NCI-H345 treated with DMSO at 0.1 percent for 48 hours (cell line): ENCODE measurements at regions not wholly inside any gene's neighbourhood (a gene's known extent, or its start where the extent isn't known, plus 50 kb on each side); places are given as distances from the start of the nearest gene placed in this dataset.

Experiments used
- DNase-seq: peaks from one replicate; lab custom pipeline; 2025; ENCODE audit not compliant: unreplicated experiment; lab: John Stamatoyannopoulos, UW

- DNase-seq = no peak
Measured at GRCh38 chr6:40946738-40947301, 92.2 kb downstream of the UNC5CL start.

DNA sequence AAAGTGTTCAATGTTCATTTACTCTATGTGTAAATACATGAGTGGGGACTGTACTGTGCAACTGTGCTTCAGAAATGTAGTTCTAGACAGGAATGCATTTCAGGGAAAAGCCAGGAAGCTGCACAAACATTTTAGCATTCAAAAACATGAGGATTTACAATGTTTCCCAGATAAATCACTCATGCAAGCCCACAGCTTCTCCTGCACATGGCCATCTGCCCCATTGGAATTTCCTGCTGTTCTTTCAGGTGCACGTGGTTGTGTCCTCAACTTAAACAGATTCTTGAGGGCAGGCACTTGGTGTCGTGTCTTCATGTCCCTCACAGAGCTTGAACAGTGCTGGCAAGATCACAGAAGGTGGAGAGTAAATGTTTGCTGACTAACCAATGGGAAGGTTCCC is 101.5 kb downstream of the UNC5CL start:
- no peak for DNase-seq

DNA sequence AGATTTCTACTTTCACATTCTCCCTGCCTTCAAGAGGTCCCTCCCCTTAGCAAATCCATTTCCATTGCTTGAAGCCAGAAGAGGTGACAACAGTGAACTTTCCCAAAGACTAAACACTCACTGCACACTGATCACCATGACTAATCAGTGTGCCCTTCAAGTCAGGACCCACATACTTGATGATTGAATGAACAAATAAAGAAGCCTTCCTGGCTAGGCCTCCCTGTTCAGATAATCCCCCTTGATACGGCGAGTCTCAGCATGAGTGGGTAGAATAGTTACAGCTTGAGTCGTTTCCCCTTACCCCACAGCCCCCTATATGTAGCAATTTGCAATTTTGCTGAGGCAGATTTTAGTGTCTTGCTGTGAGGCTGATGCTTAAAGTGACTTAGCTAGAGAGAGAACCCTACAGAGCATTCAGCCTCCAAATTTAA is 102.2 kb downstream of the UNC5CL start:
- DNase-seq = no peak

- DNase-seq = no peak
Measured at GRCh38 chr6:40933864-40934263, 105.2 kb downstream of the UNC5CL start.

DNA sequence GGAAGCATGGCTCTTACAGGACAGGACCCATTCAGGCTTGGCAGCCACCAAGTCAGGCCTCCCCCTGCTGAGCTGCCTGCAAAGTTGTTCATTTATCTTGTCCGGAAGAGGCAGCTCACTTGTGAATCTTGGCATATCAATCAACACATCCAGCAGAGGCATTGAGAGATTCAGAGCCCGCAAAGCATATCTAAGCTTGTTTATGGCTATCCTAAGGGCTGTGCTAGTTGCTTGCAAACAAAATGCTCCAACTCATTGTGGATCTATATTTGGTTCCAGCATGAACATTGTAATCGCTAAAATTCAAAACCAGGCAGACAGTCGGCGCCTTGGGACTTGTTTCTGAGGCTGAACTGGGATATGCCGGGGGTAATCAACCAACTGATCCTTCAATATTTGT is 106.1 kb downstream of the UNC5CL start:
- DNase-seq = no peak

DNA sequence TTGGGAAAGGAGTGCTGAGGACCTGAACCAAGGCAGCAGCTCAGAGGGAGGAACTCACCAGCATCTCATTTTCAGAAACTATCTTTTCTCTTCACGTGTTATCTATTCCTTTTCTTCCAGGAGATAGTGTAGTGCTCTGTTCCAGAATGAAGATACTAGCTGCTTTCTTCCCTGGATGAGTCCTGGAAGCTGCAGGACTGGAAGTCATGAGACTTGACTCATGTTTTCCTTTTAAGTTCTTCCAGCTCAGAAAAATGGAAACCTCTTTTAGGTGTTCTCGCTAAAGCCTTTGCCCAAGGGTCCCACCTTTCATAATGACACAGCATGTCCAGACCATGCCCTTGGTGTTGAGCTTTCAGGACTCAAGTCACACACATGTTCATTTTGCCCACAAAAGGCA is 106.7 kb downstream of the UNC5CL start:
- no peak for DNase-seq

DNA sequence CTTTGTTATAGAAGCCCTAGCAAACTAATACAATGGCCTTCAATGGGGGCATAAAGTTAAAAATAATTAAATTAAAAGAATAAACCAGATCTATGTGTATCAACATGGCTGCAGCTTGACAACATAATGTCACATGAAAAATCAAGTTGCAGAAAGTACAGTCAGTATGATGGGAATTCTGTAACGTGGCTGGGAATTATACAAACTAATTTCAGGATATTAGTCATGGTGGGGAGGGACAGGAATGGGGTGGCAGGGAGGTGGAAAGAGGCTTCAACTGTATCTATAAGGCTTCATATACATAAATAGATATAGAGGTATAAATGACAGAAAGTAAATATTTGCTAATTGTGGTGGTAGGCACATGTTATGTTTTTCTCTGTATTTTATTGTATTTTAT is 107.1 kb downstream of the UNC5CL start:
- no peak for DNase-seq

- DNase-seq = no peak
Measured at GRCh38 chr6:40930555-40930954, 108.5 kb downstream of the UNC5CL start.

DNA sequence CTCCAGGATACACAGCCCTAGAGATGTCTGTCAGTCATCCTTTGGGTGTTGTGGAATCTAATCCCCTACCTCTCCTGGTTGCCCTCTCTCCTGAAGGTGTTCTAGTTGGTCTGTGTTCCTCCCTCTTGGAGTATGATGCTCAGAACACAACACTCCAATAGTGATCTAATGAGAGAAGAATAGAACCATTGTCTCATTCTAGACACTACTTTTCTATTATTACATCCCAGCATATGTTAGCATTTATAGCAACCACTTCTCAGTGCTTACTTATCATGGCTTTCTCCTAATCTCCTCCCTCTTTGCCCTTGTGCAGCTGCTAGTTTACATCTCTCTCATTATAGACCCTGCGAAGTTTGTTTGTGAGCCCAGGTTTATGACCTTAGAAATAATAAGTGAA is 109.0 kb downstream of the UNC5CL start:
- no peak for DNase-seq

DNA sequence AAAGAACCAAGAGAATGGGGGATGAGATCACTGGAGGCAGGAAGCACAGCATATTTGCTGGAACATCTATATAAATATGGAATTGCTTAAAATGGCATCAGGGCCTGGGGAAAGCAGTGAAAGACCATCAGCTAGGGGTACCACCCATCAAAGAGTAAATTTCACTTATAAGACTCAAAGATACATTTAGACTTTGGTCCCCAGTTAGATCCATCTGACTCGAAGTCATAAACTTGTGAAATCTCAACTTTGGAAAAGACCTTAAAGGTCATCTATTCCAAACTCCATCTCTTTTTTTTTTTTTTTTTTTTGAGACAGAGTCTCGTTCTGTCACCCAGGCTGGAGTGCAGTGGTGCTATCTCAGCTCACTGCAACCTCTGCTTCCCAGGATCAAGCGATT is 109.8 kb downstream of the UNC5CL start:
- DNase-seq = no peak

DNA sequence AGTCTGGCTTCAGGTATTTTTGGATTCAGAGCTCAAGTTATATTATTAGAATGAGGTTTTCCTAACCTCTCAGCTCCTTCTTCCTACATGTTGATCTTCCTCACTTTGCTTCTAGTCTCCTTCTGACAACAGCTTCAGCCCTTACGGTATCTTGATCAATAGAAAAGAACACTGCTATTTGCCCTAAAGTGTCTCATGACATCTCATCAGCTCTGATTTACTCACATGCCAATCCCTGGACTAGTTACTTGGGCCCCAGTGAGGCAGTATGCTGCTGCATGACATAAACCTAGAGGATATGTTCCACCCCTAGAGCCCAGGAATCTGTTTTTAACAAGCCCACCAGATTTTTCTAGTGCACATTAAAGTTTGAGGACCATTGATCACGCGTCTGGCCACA is 110.3 kb downstream of the UNC5CL start:
- DNase-seq = no peak

- no peak for DNase-seq
Measured at GRCh38 chr6:40928307-40928706, 110.7 kb downstream of the UNC5CL start.

DNA sequence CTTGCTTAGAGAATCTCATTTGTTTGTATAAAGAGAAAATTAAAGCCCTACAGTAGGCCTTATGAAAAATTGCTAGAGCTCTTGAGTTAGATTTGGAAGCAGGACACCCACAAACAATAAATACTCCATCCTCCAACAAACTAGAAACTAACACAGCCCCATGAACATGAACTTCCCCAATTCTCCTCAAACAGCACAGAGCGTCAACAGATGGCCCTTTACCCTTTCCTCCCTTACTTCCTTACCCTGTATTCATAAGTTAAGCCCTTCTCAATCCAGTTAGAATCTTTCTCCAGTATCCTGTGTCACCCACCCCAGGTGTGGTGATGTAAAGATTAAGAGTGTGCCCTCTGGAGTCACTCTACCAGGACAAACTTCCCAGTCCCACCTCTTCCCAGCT is 113.7 kb downstream of the UNC5CL start:
- no peak for DNase-seq

DNA sequence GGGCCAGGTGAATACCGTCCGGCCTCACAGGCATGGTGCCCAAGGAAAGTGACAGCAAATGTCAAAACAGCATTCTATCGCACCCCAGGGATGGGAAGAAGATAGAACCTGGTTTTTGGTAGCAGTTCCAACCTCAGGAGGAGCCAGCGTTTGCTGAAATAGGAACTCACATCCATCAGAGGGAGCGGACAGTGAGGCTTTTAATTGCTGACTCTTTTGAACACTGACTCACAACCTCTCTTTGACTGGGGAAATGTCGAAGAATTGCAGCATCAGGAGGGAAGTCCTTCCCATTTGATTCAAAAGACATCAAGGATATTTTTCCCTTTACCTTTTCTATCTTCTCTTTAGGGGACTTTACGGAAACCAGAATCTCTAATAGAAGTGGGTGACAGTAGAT is 114.2 kb downstream of the UNC5CL start:
- DNase-seq = no peak

- DNase-seq = no peak
Measured at GRCh38 chr6:40923880-40924279, 115.1 kb downstream of the UNC5CL start.

- no peak for DNase-seq
Measured at GRCh38 chr6:40923326-40923725, 115.7 kb downstream of the UNC5CL start.

GRCh38 chr6:40922281-40922680 is 116.7 kb downstream of the UNC5CL start:
- DNase-seq = no peak

- no peak for DNase-seq
Measured at GRCh38 chr6:40918040-40918651, 120.9 kb downstream of the UNC5CL start.

DNA sequence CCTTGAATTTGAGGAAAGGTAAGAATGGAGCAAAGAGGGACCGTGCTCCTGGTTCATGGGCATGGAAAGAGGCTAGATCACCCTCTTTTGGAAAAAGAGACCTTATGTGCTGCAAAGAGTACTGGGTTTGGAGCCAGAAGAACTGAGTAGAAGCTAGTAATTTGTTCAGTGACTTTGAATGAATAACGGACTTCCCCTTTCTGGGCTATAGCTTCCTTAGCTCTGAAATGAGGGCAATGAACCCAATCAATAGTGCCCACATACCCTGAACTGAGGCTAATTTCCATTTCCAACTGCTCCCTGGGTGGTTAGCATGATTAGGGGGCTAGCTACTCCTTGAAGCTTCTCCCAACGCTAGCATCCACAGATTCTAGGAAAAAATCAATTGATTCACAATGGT is 121.4 kb downstream of the UNC5CL start:
- DNase-seq = no peak

DNA sequence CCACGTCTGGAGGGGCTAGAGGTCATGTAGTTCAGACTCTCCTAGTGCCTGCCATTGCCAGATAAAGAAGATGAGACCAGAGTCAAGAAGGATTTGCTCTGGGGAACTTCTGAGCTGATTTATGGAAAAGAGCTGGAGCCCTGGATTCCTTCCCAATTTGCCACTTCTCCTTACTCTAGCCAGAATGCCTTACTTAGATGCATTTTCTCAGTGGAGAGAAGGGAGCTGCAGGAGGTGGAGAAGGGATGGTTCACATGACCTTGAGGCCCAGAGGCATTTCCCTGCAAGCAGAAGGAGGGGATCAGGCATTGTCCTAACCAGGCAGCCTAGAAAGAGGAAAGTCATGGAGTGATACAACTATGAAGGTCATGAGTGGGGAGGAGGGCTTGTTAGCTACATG is 122.2 kb downstream of the UNC5CL start:
- no peak for DNase-seq

GRCh38 chr6:40915165-40915564 is 123.9 kb downstream of the UNC5CL start:
- no peak for DNase-seq

DNA sequence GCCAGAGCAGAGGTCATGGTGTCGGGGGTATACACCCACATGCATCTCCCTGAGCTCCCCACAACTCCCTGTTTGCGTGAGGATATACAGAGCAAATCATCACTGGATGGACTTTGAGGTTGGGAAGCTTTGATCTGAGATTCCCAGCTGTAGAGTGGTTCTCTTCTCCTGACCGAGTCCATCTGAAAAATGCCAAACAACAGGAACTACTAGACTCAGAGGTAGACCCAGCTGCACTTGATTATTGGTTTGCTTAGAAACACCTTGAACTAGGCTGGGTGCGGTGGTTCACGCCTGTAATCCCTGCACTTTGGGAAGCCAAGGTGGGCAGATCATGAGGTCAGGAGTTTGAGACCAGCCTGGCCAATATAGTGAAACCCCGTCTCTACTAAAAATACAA is 125.0 kb downstream of the UNC5CL start:
- DNase-seq = no peak
